ENCODE measurements at regions not wholly inside any gene's neighbourhood (a gene's known extent, or its start where the extent isn't known, plus 50 kb on each side); places are given as distances from the start of the nearest gene placed in this dataset.

- no peak for FAIRE-seq
Observed at GRCh38 chr1:213375002-213375401, 324.0 kb downstream of the RPS6KC1 start.

GRCh38 chr1:213376862-213377372 is 325.9 kb downstream of the RPS6KC1 start:
- no peak for FAIRE-seq

- FAIRE-seq: no peak
Observed at GRCh38 chr1:213380865-213381264, 329.8 kb downstream of the RPS6KC1 start.

- FAIRE-seq: no peak
Observed at GRCh38 chr1:213381572-213382084, 330.6 kb downstream of the RPS6KC1 start.

GRCh38 chr1:213383465-213383864 is 332.4 kb downstream of the RPS6KC1 start:
- no peak for FAIRE-seq

DNA sequence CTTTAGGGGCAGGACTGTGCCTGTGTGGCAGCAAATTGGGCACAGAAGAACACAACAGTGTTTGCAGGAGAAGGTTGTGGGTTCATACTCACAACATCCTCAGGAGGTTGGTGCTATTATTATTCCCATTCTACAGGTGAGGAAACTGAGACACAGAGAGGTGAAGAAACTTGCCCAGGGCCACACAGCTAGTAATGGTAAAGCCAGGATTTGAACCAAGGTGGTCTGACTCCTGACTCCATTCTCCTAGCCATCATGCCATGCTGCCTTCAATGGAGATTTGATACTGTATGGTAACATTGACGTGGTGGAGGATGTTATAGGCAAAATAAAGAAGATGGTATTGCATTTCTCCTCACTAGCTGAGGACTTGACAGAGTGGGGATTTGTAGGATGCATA is 334.2 kb downstream of the RPS6KC1 start:
- no peak for FAIRE-seq

- no peak for FAIRE-seq
Observed at GRCh38 chr1:213385806-213386324, 334.8 kb downstream of the RPS6KC1 start.

- FAIRE-seq: no peak
Observed at GRCh38 chr1:213387380-213388015, 336.5 kb downstream of the RPS6KC1 start.

GRCh38 chr1:213388199-213388598 is 337.2 kb downstream of the RPS6KC1 start:
- no peak for FAIRE-seq

DNA sequence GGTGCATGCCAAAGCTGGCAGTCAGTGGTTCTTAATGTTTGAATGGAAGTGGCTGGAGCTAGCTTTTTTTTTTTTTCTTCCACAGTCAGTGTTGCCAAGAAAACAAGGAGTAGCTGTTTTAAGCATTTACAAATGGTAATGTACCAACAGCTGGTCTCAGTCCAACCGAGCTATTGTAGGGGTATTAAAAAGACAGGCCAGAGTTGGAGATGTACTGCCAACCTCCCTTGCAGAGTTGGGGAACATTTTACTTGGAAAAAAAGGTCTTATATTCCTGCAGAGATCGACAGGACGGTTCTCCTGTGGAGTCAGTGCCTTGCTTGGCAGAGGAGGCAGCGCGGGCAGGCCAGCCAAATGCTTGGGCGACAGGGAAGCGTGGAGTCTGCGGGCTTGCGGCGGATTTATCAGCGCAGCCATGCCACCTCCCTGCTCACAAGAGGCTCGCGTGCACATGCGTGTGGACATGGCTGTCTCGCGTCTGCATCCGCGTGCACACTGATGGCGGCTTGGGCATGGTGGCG is 338.1 kb downstream of the RPS6KC1 start:
- no peak for FAIRE-seq

GRCh38 chr1:213391445-213391844 is 340.4 kb downstream of the RPS6KC1 start:
- no peak for FAIRE-seq

DNA sequence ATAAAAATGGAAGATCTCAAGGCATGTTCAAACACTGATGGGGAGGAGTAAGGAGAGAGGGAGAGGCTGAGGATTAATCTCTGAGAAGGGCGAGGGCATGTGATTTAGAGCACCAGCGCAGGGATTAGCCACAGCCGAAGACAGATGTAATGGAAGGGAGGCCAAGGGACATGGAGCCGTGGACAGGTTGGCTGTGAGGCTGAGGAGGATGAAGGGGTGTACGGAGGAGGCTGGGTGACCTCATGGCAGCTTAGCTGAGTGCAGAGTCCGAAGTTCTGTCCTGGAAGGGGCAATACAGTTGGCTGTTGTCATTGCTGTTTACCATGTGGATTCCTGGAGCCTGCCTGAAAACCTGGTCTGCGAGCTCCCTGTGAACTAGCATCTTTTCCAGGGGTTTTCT is 342.8 kb downstream of the RPS6KC1 start:
- FAIRE-seq: no peak

DNA sequence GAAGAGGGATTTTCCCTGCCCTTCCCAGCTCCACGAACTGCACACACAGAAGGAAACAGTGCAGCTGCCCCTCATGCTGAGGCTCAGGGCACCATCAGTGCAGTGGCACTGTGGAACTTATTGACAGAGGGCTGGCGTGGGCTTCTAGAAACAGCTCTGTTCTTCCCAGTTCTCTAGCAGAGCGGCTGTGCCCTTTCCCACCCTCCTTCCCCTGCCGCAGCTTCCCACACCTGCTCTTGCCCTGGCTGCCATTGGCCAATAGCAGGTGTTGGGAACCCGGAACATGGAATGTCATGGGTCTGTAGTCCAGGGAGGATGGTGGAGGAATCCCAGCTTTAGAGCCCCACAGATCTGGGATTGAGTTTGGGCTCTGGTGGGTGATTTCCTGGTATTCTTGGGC is 343.8 kb downstream of the RPS6KC1 start:
- no peak for FAIRE-seq

DNA sequence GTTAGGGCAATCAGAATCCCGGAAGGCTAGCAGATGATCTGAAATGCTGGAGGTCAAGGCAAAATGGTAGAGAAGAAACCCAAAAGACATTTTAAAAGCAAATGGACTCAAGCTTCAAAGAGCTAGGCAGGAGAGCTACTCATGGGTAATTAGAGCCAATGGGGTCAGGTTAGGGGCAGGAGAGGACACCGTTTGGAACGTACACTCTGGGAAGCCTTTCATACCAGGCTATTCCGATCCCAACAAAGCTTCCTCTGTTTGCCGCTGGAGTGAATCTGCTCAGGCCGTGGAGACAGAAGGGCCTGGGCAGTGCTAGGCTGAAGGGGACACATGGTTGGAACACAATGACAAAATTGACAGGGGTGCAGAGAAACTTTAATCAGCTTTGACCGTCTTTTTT is 346.6 kb downstream of the RPS6KC1 start:
- no peak for FAIRE-seq

GRCh38 chr1:213399695-213400094 is 348.7 kb downstream of the RPS6KC1 start:
- no peak for FAIRE-seq

- FAIRE-seq: no peak
Observed at GRCh38 chr1:213409208-213409631, 358.2 kb downstream of the RPS6KC1 start.

GRCh38 chr1:213409971-213410370 is 358.9 kb downstream of the RPS6KC1 start:
- no peak for FAIRE-seq

- FAIRE-seq: no peak
Observed at GRCh38 chr1:213414346-213414745, 363.3 kb downstream of the RPS6KC1 start.

GRCh38 chr1:213414911-213415310 is 363.9 kb downstream of the RPS6KC1 start:
- FAIRE-seq: no peak

- FAIRE-seq: no peak
Observed at GRCh38 chr1:213415691-213416380, 364.8 kb downstream of the RPS6KC1 start.

GRCh38 chr1:213416461-213417224 is 365.6 kb downstream of the RPS6KC1 start:
- no peak for FAIRE-seq

GRCh38 chr1:213417225-213417820 is 366.3 kb downstream of the RPS6KC1 start:
- no peak for FAIRE-seq

DNA sequence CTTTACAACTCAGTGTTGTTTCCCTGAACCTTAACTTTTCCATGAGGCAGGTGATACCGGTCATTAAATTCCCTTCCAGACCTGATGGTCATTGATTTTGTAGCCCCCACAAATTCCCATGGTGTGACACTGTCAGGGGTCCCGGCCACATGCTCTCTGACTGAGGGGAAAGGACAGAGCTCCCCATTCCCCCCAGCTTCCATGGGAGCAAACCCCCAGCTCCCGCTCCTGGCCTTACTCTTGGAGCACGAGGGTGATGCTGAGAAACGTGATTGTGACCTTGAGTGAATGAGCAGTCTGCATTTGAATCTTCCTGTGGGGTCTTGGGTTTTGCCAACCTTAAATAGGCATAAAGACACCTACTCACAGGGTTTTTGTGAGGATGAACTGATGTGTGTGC is 366.8 kb downstream of the RPS6KC1 start:
- FAIRE-seq: no peak

Data from islet of Langerhans (tissue), 1 donor.